WERI-Rb-1 (cell line): ENCODE measurements at regions not wholly inside any gene's neighbourhood (a gene's known extent, or its start where the extent isn't known, plus 50 kb on each side); places are given as distances from the start of the nearest gene placed in this dataset.

Experiments used
- DNase-seq: peaks from one replicate; pipeline ENCODE4 v3.0.0-alpha.2; 2020
- H3K27ac ChIP-seq: fragments of 250-450 bp; sonication (Bioruptor Pico); 2 replicates; pipeline ENCODE4 v1.5.1; 2020; ENCODE audit warnings: mild to moderate bottlenecking, moderate library complexity
- H3K27me3 ChIP-seq: fragments of 250-450 bp; sonication (Bioruptor Pico); 2 replicates; pipeline ENCODE4 v1.5.1; 2021; ENCODE audit warnings: mild to moderate bottlenecking, low read depth, moderate library complexity; ENCODE audit not compliant: insufficient read depth, severe bottlenecking
- H3K36me3 ChIP-seq: fragments of 250-450 bp; sonication (Bioruptor Pico); 2 replicates; pipeline ENCODE4 v1.5.1; 2020; ENCODE audit warnings: mild to moderate bottlenecking, moderate library complexity
- H3K4me3 ChIP-seq: 2 replicates; pipeline ENCODE4 v1.5.1; 2011; ENCODE audit warnings: low read depth, mild to moderate bottlenecking, control low read depth, low read length
- H3K9me3 ChIP-seq: fragments of 250-450 bp; sonication (Bioruptor Pico); 2 replicates; pipeline ENCODE4 v1.5.1; 2021; ENCODE audit warnings: mild to moderate bottlenecking, moderate library complexity; ENCODE audit not compliant: severe bottlenecking
- CTCF ChIP-seq: IDR thresholded peaks from 2 replicates; pipeline ENCODE4 v1.5.1; 2011; ENCODE audit warnings: low read depth, mild to moderate bottlenecking, control low read depth, inconsistent platforms, low read length

GRCh38 chr20:39137299-39137698 lies 175.2 kb downstream of the DHX35 start:
- no peak for DNase-seq

GRCh38 chr20:39136798-39137197 lies 174.7 kb downstream of the DHX35 start:
- Histone ChIP-seq H3K4me3 (no peak overlapping the region), H3K36me3 (no peaks in the 10 kb centered on the region), H3K9me3 (peaks cover 2% of the 10 kb centered on the region), H3K27ac (no peak overlapping the region), H3K27me3 (peaks cover 60% of the 10 kb centered on the region)
- DNase-seq: no peak
- no peak for TF ChIP-seq CTCF

More at GRCh38 chr20:39137299-39137698, 175.2 kb downstream of the DHX35 start:
- peaks cover 2% of the 10 kb centered on the region for H3K9me3 ChIP-seq
- no peak for TF ChIP-seq CTCF
- no peak overlapping the region for H3K27ac ChIP-seq
- no peaks in the 10 kb centered on the region for H3K36me3 ChIP-seq
- peaks cover 57% of the 10 kb centered on the region for H3K27me3 ChIP-seq
- H3K4me3 ChIP-seq: no peak overlapping the region

- H3K4me3 ChIP-seq: no peak overlapping the region
- no peaks in the 10 kb centered on the region for H3K36me3 ChIP-seq
- TF ChIP-seq CTCF: no peak
- peaks cover 2% of the 10 kb centered on the region for H3K9me3 ChIP-seq
- H3K27me3 ChIP-seq: peaks cover 66% of the 10 kb centered on the region
- no peak overlapping the region for H3K27ac ChIP-seq
- DNase-seq: no peak
These were observed 173.9 kb downstream of the DHX35 start for GRCh38 chr20:39135885-39136544.

GRCh38 chr20:39133201-39133600 lies 171.1 kb downstream of the DHX35 start:
- H3K27me3 ChIP-seq: peaks cover 69% of the 10 kb centered on the region
- no peak for DNase-seq
- TF ChIP-seq CTCF: no peak
- H3K27ac ChIP-seq: no peak overlapping the region
- no peaks in the 10 kb centered on the region for H3K36me3 ChIP-seq
- no peak overlapping the region for H3K4me3 ChIP-seq
- peaks cover 2% of the 10 kb centered on the region for H3K9me3 ChIP-seq

- Histone ChIP-seq H3K4me3 (no peak overlapping the region), H3K9me3 (peaks cover 2% of the 10 kb centered on the region), H3K36me3 (no peaks in the 10 kb centered on the region), H3K27ac (no peak overlapping the region), H3K27me3 (peaks cover 67% of the 10 kb centered on the region)
- DNase-seq: no peak
- no peak for TF ChIP-seq CTCF
These were observed 170.4 kb downstream of the DHX35 start for GRCh38 chr20:39132511-39132910.

GRCh38 chr20:39132093-39132492 lies 169.9 kb downstream of the DHX35 start:
- Histone ChIP-seq H3K36me3 (no peaks in the 10 kb centered on the region), H3K27ac (no peak overlapping the region), H3K4me3 (no peak overlapping the region), H3K27me3 (peaks cover 63% of the 10 kb centered on the region), H3K9me3 (peaks cover 2% of the 10 kb centered on the region)
- no peak for DNase-seq
- TF ChIP-seq CTCF: no peak
